ENCODE measurements at regions not wholly inside any gene's neighbourhood (a gene's known extent, or its start where the extent isn't known, plus 50 kb on each side); places are given as distances from the start of the nearest gene placed in this dataset.

GRCh38 chr5:85337435-85337834 is 952.8 kb upstream of the EDIL3 start:
- no peak for TF ChIP-seq EP300 (IDR thresholded peaks at IDR 0.05; ENCODE audit: borderline replicate concordance)

GRCh38 chr5:85340790-85341189 is 956.1 kb upstream of the EDIL3 start:
- TF ChIP-seq FOXM1 (IDR thresholded peaks at IDR 0.05; ENCODE audit: borderline replicate concordance, low read depth) (no peak), TCF12 (IDR thresholded peaks at IDR 0.05; ENCODE audit: low read depth) (no peak), TEAD4 (IDR thresholded peaks at IDR 0.05) (no peak), CEBPB (IDR thresholded peaks at IDR 0.05) (no peak), RAD21 (IDR thresholded peaks at IDR 0.05; ENCODE audit: low read depth) (no peak), ZBTB7A (IDR thresholded peaks at IDR 0.05; ENCODE audit: low read depth) (no peak), USF1 (IDR thresholded peaks at IDR 0.05) (no peak), CREB1 (IDR thresholded peaks at IDR 0.05; ENCODE audit: low read depth) (no peak)

GRCh38 chr5:85345818-85346217 is 961.1 kb upstream of the EDIL3 start:
- TF ChIP-seq MAX (IDR thresholded peaks at IDR 0.05) (no peak), TCF12 (IDR thresholded peaks at IDR 0.05; ENCODE audit: low read depth) (no peak), TAF1 (IDR thresholded peaks at IDR 0.05; ENCODE audit: low read depth) (no peak), REST (IDR thresholded peaks at IDR 0.05; ENCODE audit: low read depth) (no peak), FOXM1 (IDR thresholded peaks at IDR 0.05; ENCODE audit: borderline replicate concordance, low read depth) (no peak), CEBPB (IDR thresholded peaks at IDR 0.05) (no peak), CREB1 (IDR thresholded peaks at IDR 0.05; ENCODE audit: low read depth) (no peak), YY1 (IDR thresholded peaks at IDR 0.05; ENCODE audit: low read depth) (no peak), EGR1 (IDR thresholded peaks at IDR 0.05) (no peak), EP300 (IDR thresholded peaks at IDR 0.05; ENCODE audit: borderline replicate concordance) (no peak), ZBTB7A (IDR thresholded peaks at IDR 0.05; ENCODE audit: low read depth) (no peak), NFIC (IDR thresholded peaks at IDR 0.05) (no peak), TEAD4 (IDR thresholded peaks at IDR 0.05) (no peak), USF1 (IDR thresholded peaks at IDR 0.05) (no peak)

GRCh38 chr5:85357309-85357708 is 972.6 kb upstream of the EDIL3 start:
- no peak for TF ChIP-seq EP300 (IDR thresholded peaks at IDR 0.05; ENCODE audit: borderline replicate concordance)
- TF ChIP-seq CREB1 (IDR thresholded peaks at IDR 0.05; ENCODE audit: low read depth), result no peak
- TF ChIP-seq CEBPB (IDR thresholded peaks at IDR 0.05), result no peak
- no peak for TF ChIP-seq ZBTB7A (IDR thresholded peaks at IDR 0.05; ENCODE audit: low read depth)
- TF ChIP-seq TAF1 (IDR thresholded peaks at IDR 0.05; ENCODE audit: low read depth), result no peak
- TF ChIP-seq REST (IDR thresholded peaks at IDR 0.05; ENCODE audit: low read depth), result no peak
- no peak for TF ChIP-seq USF1 (IDR thresholded peaks at IDR 0.05)
- TF ChIP-seq TEAD4 (IDR thresholded peaks at IDR 0.05), result no peak
- no peak for TF ChIP-seq NFIC (IDR thresholded peaks at IDR 0.05)
- TF ChIP-seq RAD21 (IDR thresholded peaks at IDR 0.05; ENCODE audit: low read depth), result no peak
- TF ChIP-seq YY1 (IDR thresholded peaks at IDR 0.05; ENCODE audit: low read depth), result no peak
- no peak for TF ChIP-seq TCF12 (IDR thresholded peaks at IDR 0.05; ENCODE audit: low read depth)
- TF ChIP-seq FOXM1 (IDR thresholded peaks at IDR 0.05; ENCODE audit: borderline replicate concordance, low read depth), result no peak
- no peak for TF ChIP-seq EGR1 (IDR thresholded peaks at IDR 0.05)
- no peak for TF ChIP-seq MAX (IDR thresholded peaks at IDR 0.05)

GRCh38 chr5:85375525-85375924 is 990.8 kb upstream of the EDIL3 start:
- TF ChIP-seq USF1 (IDR thresholded peaks at IDR 0.05), result no peak
- TF ChIP-seq EGR1 (IDR thresholded peaks at IDR 0.05), result no peak
- no peak for TF ChIP-seq REST (IDR thresholded peaks at IDR 0.05; ENCODE audit: low read depth)
- TF ChIP-seq CEBPB (IDR thresholded peaks at IDR 0.05), result no peak
- TF ChIP-seq RAD21 (IDR thresholded peaks at IDR 0.05; ENCODE audit: low read depth), result no peak
- no peak for TF ChIP-seq MAX (IDR thresholded peaks at IDR 0.05)
- TF ChIP-seq NFIC (IDR thresholded peaks at IDR 0.05), result no peak
- no peak for TF ChIP-seq ZBTB7A (IDR thresholded peaks at IDR 0.05; ENCODE audit: low read depth)
- no peak for TF ChIP-seq TEAD4 (IDR thresholded peaks at IDR 0.05)
- TF ChIP-seq TCF12 (IDR thresholded peaks at IDR 0.05; ENCODE audit: low read depth), result no peak
- no peak for TF ChIP-seq TAF1 (IDR thresholded peaks at IDR 0.05; ENCODE audit: low read depth)
- TF ChIP-seq FOXM1 (IDR thresholded peaks at IDR 0.05; ENCODE audit: borderline replicate concordance, low read depth), result no peak
- TF ChIP-seq EP300 (IDR thresholded peaks at IDR 0.05; ENCODE audit: borderline replicate concordance), result no peak
- TF ChIP-seq CREB1 (IDR thresholded peaks at IDR 0.05; ENCODE audit: low read depth), result no peak
